Nucleus accumbens (tissue), 56 donors: ENCODE measurements at regions not wholly inside any gene's neighbourhood (a gene's known extent, or its start where the extent isn't known, plus 50 kb on each side); places are given as distances from the start of the nearest gene placed in this dataset.

Source experiments
- DNase-seq, 56 donors: peaks; one replicate each; lab custom pipeline; 2025; lab: John Stamatoyannopoulos, UW

- DNase-seq, result no peak
These were observed 56.8 kb upstream of the FAM181A start for GRCh38 chr14:93870377-93870776.

- DNase-seq, result no peak
These were observed 57.7 kb upstream of the FAM181A start for GRCh38 chr14:93869427-93869826.

- DNase-seq, result no peak
These were observed 59.0 kb upstream of the FAM181A start for GRCh38 chr14:93868165-93868564.

GRCh38 chr14:93862265-93862664 lies 64.9 kb upstream of the FAM181A start:
- DNase-seq, result no peak

GRCh38 chr14:93861836-93862235 lies 65.3 kb upstream of the FAM181A start:
- no peak for DNase-seq

GRCh38 chr14:93859957-93860356 lies 67.2 kb upstream of the FAM181A start:
- no peak for DNase-seq

- no peak for DNase-seq
These were observed 68.2 kb upstream of the FAM181A start for GRCh38 chr14:93858896-93859295.

GRCh38 chr14:93857500-93858283 lies 69.4 kb upstream of the PRIMA1 start:
- DNase-seq, result peak in 1 of 56 donors; percentile 18

- DNase-seq, result no peak
These were observed 68.8 kb upstream of the PRIMA1 start for GRCh38 chr14:93857081-93857480.

- no peak for DNase-seq
These were observed 67.5 kb upstream of the PRIMA1 start for GRCh38 chr14:93855737-93856136.

GRCh38 chr14:93847473-93847872 lies 59.2 kb upstream of the PRIMA1 start:
- no peak for DNase-seq

GRCh38 chr14:93838238-93838637 lies 50.0 kb upstream of the PRIMA1 start:
- no peak for DNase-seq
